Breast epithelium (tissue), 3 donors: ENCODE measurements at regions not wholly inside any gene's neighbourhood (a gene's known extent, or its start where the extent isn't known, plus 50 kb on each side); places are given as distances from the start of the nearest gene placed in this dataset.

Source experiments
- POLR2A ChIP-seq: fragments of 450-650 bp; IDR thresholded peaks from one replicate; pipeline ENCODE4 v1.6.1; 2016; ENCODE audit warnings: antibody characterized with exemption, mild to moderate bottlenecking, moderate library complexity
- TF ChIP-seq, protein P1 (sequence below), 3 donors: fragments of 450-650 bp; IDR thresholded peaks; one replicate each; pipeline ENCODE4 v1.5.1; 2016 to 2017; ENCODE audit warnings: antibody characterized with exemption in 3 of 3, mild to moderate bottlenecking in 3 of 3, moderate library complexity in 3 of 3

DNA sequence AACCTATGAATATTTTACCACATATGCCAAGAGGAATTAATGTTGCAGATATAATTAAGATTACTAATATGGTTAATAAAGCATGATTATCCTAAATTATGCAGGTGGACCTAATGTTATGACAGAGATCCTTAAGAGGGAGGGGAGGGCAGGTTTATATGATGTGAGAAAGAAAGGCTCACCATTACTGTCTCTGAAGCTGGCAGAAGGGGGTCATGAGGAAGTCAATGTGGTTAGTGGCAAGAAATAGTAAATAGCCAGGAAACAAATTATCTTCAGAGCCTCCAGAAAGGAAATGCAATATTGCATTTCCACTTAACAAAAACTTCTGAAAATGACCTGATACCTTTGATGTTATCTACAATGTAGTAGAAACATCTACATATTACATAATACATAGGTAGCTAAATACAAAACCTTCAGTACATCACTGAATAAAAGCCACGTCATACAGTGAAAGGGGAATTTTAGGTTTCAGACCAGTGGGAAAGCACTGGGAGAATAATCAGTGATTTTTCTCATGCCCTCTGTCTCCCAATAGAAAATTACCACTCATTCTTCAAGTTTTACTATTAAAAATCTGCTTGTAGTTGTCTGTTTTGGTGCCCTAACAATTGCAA lies 609.2 kb downstream of the SPOCK3 start:
- TF ChIP-seq, protein P1, sequence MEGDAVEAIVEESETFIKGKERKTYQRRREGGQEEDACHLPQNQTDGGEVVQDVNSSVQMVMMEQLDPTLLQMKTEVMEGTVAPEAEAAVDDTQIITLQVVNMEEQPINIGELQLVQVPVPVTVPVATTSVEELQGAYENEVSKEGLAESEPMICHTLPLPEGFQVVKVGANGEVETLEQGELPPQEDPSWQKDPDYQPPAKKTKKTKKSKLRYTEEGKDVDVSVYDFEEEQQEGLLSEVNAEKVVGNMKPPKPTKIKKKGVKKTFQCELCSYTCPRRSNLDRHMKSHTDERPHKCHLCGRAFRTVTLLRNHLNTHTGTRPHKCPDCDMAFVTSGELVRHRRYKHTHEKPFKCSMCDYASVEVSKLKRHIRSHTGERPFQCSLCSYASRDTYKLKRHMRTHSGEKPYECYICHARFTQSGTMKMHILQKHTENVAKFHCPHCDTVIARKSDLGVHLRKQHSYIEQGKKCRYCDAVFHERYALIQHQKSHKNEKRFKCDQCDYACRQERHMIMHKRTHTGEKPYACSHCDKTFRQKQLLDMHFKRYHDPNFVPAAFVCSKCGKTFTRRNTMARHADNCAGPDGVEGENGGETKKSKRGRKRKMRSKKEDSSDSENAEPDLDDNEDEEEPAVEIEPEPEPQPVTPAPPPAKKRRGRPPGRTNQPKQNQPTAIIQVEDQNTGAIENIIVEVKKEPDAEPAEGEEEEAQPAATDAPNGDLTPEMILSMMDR (IDR thresholded peaks at IDR 0.05): no peak
- no peak for TF ChIP-seq POLR2A
